ENCODE measurements at regions not wholly inside any gene's neighbourhood (a gene's known extent, or its start where the extent isn't known, plus 50 kb on each side); places are given as distances from the start of the nearest gene placed in this dataset.

DNA sequence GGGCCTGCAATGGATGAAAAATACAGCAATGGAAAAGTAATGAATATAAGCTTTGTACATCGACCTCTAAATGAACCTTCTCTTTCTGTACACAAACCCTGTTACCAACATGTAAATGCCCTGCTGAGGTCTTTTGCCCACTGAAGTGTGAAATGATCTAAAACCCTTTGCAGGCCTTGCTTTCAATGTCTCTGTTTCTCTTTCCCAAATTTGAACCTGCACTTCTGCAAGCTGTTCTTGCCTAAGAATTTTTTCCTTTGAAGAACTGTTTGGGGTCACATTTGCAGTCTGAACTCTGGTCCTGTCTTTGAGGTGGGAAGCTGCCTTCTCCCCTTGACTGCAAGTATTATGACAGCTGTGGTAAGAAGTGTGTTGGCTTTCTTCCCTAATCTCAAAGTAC, 1237.1 kb downstream of the FAM181B start:
- no peak for DNase-seq

DNA sequence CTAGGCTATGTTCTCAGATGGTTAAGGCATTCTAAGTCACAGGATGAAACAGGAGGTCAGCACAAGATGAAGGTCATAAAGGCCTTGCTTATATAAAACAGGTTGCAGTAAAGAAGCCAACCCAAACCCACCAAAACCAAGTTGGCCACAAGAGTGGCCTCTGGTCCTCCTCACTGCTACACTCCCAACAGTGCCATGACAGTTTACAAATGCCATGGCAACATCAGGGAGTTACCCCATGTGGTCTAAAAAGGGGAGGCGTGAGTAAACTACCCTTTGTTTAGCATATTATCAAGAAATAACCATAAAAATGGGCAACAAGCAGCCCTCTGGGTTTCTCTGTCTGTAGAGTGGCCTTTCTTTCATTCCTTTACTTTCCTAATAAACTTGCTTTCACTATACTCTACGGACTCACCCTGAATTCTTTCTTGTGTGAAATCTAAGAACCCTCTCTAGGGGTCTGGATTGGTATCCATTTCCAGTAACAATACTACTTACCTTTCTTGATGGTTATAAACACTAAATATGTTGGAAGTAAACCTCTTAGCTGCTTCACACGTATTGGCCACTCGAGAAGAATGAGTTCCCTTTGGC, 1237.9 kb downstream of the FAM181B start:
- DNase-seq, result no peak

DNA sequence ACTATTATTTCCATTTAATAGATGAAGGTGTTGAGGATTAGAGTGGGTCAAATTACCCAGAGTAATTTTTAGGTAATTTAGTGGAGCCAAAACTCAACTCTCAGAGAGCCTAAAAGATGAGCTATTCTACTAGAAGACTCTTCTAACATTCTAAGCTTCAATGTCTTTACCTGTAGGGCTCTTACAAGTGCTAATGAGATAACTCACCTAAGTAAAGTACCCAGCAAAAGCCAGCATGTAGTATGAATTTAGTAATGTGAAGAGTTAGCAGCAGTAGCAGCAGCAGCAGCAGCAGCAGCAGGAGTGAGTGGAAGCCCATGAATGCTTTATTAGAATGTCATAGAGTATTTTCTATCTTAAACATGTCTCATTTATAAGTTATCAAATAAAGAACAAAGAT, 1239.2 kb downstream of the FAM181B start:
- DNase-seq, result no peak

DNA sequence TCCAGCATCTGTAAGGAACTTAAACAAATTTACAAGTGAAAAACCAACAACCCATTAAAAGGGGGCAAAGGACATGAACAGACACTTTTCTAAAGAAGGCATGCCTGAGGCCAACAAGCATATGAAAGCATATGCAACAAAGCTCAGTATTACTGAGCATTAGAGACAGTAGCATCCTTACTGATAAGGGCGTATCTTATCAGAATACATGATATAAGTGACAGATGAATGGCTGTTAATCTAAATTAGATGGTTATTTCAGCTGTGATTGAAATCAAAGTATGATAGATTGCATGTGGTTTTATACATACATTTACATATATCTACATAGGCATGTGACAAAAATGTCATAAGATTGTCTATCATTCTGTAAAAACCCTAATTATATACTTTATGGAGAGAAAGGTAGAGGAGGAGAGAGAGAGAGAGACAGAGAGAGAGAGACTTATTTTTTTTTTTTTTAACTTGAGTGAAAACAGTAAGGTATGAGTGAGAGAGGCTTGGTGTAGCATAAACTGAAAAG, 1240.7 kb downstream of the FAM181B start:
- no peak for DNase-seq

DNA sequence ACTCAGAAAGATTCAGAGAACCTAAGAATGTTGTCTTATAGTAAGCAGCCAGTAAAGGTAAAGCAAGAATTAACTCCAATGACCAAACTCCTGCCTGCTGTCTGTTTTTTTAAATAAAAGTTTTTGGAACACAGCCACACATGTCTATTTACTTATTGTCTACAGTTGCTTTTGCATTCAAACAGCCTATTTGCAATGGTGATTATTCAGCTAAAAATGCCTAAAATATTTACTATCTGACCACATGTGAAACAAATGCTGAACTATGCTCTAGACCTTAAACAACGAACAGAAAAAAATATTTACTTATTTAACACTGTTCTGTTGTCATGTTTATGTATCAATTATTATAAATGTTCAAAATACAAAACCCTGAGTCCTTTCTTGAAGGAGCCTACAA, 1246.6 kb downstream of the FAM181B start:
- no peak for DNase-seq

DNA sequence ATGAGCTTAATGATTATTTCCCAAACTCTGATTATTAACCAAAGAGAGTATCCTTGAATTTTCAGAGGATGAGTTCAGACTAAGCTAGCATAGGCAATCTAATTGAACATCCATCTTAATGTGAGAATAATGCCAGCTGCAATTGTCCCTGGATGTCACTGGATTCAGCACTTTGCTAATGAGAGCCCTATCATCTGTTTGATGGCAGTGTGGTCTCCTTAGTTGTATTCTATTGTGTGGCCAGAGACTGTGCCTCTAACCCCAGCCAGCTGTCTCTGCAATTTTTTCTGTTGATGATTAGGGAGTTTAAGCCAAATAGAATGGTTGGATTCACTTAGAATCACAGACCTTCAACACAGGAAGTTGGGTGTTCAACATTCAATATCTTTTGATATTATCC, 1249.5 kb downstream of the FAM181B start:
- DNase-seq, result no peak

DNA sequence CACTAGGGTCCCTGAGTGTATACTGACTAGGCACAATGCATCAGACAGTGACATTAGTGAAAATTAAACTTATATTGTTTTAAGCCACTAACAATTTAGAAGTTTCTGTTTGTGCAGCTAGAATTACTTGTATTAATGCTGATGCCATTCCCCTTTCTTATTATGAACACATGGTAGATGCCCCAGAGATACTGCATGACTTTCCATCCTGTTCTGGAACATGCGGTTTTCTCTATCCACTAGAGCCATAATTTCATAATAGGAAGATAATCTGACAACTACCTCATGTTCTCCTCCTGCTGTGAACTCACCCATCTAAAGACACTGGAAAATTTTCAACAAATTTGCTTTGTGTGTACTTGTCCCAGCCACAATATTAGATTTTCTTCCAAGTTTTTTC, 1256.4 kb downstream of the FAM181B start:
- DNase-seq, result no peak

DNA sequence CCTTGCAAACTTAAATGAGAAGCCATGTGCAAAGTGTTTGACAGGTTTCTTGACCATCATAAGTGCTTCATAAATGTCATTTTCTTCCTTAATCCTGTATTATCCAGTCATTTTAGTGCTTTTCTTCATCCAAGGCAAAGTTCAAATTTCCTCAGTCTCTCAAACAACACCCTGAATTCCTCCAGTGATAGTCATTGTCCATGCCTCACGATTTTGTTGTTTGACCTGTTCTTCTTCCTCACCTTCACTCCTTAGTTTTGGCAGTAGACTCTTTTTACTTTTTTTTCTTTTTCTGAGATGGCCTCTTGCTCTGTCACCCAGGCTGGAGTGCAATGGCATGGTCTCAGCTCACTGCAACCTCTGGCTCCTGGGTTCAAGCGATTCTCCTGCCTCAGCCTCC, 1257.3 kb downstream of the FAM181B start:
- no peak for DNase-seq

DNA sequence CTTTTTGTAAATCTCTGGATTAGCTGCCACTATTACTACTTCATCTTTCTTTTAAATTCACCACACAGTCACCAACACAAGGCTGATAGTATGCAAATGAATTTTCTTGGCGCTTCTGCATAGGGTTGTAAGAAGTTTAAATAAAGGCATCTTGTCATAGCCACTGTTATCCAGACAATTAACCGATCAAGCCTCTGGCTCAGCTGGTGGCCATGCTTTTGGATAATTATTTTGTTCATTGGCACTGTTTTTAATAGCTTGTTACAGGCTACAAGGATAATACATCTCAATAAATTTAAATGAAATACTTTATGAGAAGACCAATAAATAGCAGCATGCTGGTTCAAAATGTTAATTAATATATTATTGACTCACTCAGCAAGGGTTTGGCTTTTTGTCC, 1261.0 kb downstream of the FAM181B start:
- DNase-seq, result no peak

DNA sequence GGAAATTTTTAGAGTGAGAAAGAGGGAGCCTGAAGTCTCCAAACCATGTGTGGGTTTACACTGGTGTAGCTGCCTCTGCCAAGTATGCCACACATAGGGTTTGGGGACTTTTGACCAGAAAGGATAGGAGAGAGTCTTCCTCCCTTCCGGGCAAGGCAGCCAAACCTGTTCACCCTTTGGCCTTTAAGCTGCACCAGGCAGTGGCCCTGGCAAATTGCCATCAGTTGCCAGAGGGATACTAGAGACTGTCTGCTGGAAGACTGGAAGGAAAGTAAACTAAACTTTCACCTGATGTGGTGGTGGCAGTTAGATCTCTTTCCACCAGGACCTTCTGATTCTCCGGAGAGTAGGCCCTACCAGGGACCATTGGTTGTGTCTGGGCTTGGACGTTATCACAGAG, 1263.2 kb downstream of the FAM181B start:
- no peak for DNase-seq

DNA sequence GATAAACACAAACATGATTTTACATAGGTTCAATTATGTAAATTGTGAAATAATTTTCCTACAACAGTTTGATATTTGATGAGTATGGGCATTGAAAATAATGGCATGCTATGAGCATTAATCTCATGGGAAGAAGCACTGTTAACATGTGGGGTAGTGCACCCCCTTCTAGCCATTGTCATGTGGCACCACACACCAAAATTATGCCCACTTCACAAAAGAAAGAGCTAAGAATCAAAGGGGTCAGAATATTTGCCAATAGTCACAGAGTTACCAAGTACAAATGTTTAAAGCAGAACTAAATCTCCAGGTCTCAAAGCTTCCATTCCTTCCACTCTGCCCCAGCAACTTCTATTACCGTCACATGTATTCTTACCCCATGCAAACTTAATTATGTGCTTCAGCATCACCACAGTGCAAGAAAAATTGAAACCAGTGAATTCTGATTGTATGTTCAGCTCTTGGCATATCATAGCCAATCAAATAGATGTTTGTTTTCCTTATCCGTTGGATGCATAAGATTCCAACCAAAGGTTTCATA, 1273.8 kb downstream of the FAM181B start:
- no peak for DNase-seq

DNA sequence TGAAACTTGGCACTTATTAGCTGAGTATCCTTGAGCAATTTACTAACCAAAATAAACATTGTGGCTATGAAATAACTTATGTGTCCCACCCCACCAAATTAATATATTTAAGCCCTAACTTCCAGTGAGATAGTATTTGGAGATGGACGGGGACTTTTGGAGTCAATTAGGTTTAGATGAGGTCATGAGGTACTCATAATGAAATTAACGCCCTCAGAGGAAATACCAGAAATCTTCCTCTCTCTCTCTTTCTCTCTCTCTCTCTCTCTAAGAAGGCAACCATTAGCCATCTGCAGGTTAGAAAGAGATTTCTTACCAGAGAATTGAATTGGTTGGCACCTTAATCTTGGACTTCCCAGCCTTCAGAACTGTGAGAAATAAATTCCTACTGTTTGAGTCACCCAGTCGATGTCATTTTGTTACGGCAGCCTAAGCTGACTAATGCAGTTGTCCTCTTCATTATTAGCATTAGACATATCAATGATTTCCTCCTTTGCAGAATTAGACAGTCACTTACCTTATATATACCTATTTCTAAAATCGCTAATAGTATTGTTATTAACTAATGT, 1284.0 kb downstream of the FAM181B start:
- DNase-seq, result no peak

DNA sequence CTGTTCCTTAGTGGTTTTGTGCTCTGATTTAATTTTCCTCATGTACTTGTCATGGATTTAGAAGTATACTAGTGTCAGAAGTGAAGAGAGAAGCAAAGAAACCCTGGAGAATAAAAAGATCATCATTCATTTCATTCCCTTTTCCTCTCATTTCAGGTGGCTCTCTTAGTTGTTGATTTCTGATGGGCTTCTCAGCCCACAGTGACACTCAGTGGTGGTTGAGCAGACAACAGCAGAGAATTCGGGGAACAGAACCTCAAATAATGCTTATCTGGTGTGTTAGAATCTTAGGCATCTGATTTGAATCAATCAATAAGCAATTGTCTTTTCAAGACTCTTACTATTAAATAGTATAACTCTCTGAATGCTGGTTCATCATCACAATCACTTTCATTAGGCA, 1289.4 kb downstream of the FAM181B start:
- DNase-seq, result no peak

DNA sequence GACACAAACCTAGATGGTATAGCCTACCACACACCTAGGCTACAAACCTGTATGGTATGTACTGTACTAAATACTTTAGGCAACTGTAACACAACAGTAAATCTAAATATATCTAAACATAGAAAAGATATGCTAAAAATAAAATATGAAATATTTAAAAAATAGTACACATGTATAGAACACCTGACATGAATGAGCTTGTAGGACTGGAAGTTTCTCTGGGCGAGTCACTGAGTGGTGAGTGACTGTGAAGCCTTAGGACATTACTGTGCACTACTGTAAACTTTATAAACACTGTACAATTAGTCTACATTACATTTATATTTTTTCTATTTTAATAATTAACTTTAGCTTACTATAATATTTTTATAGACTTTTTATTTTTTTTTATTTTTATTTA, 1301.3 kb downstream of the FAM181B start:
- no peak for DNase-seq

DNA sequence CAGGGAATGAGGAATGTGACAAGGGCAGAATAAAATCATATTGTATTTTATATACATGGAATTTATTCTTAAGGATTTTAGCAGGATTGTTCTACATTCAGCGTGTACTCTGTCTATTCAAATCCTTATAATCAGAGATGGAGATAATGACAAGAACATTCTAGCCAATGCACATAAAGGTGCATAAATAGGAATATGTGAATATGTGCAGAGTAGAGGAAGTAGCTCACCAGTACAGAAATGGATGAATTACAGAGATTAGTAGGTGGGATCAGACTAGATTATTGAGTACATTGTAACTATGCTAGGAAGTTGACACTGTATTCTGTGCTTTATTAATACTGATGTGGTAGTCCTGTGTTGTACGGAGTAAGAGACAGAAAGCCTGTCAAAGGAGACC, 1308.8 kb downstream of the FAM181B start:
- no peak for DNase-seq

DNA sequence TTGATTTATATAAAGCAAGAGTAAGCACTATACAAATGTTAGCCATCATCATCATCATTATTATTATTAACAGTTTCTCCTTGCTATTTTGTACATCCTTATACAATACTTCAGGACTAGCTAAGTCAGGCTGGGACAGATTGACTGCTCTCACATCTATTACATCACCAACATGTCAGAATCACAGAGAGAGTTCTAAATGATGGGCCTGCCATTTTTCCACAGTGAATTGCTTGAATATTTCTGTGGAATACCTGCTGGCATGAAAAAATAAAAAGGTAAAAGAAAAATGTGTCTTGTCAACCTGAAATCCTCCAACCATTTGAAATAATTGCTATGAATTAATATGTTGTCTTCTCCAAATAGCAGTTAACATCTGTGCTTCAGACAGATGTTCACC, 1311.3 kb downstream of the FAM181B start:
- no peak for DNase-seq

DNA sequence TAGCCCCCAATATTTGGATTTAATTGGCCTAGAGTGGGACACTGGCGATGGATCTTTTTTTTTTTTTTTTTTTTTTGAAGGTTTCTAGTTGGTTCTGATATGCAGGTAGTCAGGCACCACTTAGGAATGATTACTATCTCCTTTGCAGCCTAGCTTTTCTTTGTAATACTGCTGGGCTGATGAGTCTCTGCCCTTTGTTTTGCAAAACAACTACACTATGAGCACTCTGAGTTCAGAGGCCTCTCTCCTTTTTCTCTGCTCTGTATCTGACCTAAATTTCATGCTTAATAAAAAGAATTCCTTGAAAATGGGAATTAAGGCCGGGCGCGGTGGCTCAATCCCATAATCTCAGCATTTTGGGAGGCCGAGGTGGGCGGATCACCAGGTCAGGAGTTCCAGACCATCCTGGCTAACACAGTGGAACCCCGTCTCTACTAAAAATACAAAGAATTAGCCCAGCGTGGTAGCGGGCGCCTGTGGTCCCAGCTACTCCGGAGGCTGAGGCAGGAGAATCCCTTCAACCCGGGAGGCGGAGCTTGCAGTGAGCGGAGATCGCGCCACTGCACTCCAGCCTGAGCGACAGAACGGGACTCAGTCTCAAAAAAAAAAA, 1312.3 kb downstream of the FAM181B start:
- DNase-seq, result no peak

DNA sequence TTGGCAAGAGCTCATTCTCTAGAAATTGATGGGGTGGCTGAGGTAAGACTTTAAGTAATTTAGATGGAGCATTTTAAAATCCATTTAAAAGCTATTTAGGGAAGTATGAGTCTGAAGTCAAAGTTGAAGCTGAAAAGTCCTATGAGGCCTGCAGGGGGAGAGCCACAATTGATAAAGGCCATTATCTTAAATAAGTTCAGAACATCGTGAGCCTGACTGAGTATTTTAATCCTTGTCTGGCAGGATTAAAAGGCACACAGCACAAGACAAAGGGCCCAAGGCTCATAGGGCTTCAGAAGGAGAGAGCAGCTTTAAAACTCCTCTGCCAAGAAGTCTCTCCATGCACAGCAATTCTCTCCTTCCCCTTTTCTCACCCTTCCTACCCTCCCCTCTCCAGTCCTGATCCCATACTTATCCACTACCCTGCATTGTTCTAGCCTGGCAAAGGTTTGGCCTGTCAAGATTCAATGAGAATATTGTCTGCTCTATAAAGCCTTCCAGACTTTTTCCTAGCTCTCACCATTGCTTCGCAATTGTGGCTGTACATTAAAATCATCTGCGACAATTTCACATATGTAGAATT, 1312.9 kb downstream of the FAM181B start:
- DNase-seq, result no peak

DNA sequence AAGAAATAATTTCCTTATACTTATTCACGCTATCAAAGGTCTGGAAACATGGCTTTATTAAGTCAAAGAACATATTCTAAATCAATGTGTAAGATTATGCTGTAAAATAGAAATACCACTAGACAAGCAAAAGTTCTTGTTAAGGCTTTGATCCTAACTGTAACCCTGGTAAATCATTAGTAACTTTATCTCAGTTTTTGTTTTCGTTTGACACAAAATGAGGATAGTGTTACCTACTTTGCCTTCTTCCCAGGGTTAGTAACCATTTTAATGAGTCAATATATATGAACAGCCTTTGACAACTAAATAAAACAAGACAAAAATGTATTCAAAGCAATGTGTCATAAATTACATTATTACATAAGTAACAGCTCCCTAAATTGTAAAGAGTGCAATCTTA, 1336.3 kb downstream of the FAM181B start:
- DNase-seq, result no peak

DNA sequence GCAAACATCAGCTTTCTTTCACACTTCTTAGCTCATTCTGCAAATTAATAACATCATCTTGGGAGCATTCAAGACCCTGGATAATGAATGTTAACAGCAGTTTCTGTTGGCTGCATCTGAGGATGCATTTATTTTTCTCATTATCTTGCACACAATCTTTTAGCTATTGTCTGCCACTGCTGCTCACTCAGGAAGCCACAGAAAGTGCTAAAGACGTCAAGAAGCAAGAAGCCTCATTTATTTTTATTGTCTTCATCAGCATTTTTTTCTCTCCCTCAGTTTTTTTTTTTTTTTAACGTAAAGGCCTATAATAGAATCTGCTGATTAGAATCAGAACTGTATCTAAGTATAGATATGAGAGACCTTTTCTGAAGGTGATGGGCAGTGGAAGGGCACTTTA, 1339.4 kb downstream of the FAM181B start:
- no peak for DNase-seq

DNA sequence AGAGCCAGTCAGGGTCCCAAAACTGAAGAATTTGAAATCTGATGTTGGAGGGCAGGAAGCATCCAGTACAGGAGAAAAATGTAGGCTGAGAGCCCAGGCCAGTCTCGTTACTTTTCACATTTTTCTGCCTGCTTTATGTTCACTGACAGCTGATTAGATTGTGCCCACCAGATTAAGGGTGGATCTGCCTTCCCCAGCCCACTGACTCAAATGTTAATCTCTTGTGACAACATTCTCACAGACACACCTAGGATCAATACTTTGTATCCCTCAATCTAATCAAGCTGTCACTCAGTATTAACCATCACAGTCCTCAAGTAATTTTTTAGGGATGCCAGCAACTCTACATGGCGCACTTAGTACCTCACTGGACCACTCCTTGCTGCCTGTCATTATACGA, 1345.3 kb downstream of the FAM181B start:
- no peak for DNase-seq

DNA sequence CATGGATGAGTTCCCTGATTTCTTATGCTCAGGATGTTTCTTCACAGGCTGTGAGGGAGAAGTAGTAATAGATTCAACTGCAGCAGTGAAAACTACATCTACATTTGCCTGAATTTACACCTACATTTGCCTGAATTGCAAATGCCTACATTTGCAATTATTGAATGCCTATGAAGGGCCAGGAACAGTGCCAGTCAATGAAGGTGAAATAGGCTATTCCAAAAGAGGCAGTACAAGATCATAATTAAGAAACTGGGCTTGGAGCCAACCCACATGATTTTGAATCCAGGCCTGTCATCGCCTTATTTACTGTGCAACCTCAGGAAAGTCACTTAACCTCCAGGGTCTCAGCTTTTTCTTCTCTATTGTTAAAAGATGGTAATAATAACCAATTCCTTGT, 1353.3 kb downstream of the FAM181B start:
- DNase-seq, result no peak

DNA sequence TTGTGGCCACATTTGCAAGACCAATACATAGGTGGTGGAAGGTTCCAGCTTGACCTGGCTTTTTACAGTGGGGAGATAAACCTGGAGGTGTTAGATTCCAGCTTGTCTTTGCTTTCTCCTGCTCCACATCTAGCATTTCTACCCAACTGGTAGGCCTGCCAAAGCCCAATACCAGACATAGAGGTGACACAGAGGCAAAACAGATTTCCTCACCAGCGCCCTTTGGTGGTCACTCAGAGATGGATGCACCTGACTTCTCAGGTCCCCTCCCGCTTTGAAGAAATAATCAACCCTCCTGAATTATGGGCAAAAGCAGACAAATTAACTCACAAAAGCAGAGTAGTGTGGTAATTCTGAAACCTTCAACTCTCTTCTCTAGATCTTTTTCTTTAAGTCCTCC, 1356.2 kb downstream of the FAM181B start:
- DNase-seq, result no peak

DNA sequence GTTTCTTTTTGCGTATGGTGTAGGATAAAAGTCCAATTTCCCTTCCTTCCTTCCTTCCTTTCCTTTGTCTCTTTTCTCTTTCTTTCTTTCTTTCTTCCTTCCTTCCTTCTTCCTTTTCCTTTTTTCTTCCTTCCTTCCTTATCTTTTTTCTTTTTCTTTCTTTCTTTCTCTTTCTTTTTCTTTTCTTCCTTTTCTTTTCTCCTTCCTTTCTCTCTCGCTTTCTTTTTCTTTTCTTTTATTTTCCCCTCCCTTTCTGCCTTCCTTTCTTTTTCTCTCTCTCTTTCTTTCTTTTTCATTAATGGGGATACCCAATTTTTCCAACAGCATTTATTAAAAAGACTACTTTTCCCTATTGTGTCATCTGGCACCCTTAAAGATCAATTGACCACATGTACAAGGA, 1359.7 kb downstream of the FAM181B start:
- DNase-seq, result no peak

Data from NCI-H2029 (cell line).